Endodermal cell (in vitro differentiated cells): ENCODE measurements at regions not wholly inside any gene's neighbourhood (a gene's known extent, or its start where the extent isn't known, plus 50 kb on each side); places are given as distances from the start of the nearest gene placed in this dataset.

ENCODE experiments used
- DNase-seq: peaks from one replicate; pipeline ENCODE4 v3.0.0-alpha.2; 2017
- H3K27ac ChIP-seq: 2 replicates; pipeline ENCODE4 v1.5.1; 2013; ENCODE audit warnings: mild to moderate bottlenecking, low read depth, low read length, moderate library complexity
- H3K27me3 ChIP-seq: 2 replicates; pipeline ENCODE4 v1.6.1; 2013; ENCODE audit warnings: mild to moderate bottlenecking, low read length, moderate library complexity; ENCODE audit not compliant: insufficient read depth, control insufficient read depth, poor library complexity, severe bottlenecking
- H3K36me3 ChIP-seq: 2 replicates; pipeline ENCODE4 v1.7.0; 2013; ENCODE audit warnings: mild to moderate bottlenecking, low read length, moderate library complexity; ENCODE audit not compliant: control insufficient read depth, insufficient read depth
- H3K4me1 ChIP-seq: one replicate; pipeline ENCODE4 v1.7.0; 2013; ENCODE audit warnings: low read length; ENCODE audit not compliant: control insufficient read depth, insufficient read depth
- H3K4me3 ChIP-seq: 2 replicates; pipeline ENCODE4 v1.5.1; 2013; ENCODE audit warnings: mild to moderate bottlenecking, low read length, moderate library complexity
- H3K9ac ChIP-seq: 2 replicates; pipeline ENCODE4 v1.6.1; 2013; ENCODE audit warnings: mild to moderate bottlenecking, low read length, moderate library complexity; ENCODE audit not compliant: poor library complexity, severe bottlenecking; ENCODE audit errors: extremely low read depth
- H3K9me3 ChIP-seq: 2 replicates; pipeline ENCODE4 v1.6.1; 2013; ENCODE audit warnings: mild to moderate bottlenecking, low read length, moderate library complexity; ENCODE audit not compliant: control insufficient read depth
- H3K27ac Mint-ChIP-seq: 2 replicates; pipeline ENCODE4 v1.8.0; 2020; ENCODE audit warnings: mixed read lengths
- H3K27me3 Mint-ChIP-seq: 2 replicates; pipeline ENCODE4 v1.8.0; 2021; ENCODE audit warnings: mild to moderate bottlenecking, mixed read lengths; ENCODE audit not compliant: insufficient read depth
- H3K36me3 Mint-ChIP-seq: 2 replicates; pipeline ENCODE4 v1.8.0; 2020; ENCODE audit warnings: low read depth, mixed read lengths
- H3K4me1 Mint-ChIP-seq: 2 replicates; pipeline ENCODE4 v1.8.0; 2020; ENCODE audit warnings: mixed read lengths
- H3K4me3 Mint-ChIP-seq: 2 replicates; pipeline ENCODE4 v1.8.0; 2020; ENCODE audit warnings: mild to moderate bottlenecking, moderate library complexity, mixed read lengths
- H3K9me3 Mint-ChIP-seq: 2 replicates; pipeline ENCODE4 v1.8.0; 2020; ENCODE audit warnings: mild to moderate bottlenecking, mixed read lengths
- CTCF ChIP-seq: fragments of 200-600 bp; sonication (generic); conservative IDR thresholded peaks from 2 replicates; pipeline ENCODE4 v1.5.0; 2021; ENCODE audit warnings: antibody characterized with exemption, mild to moderate bottlenecking
- WGBS, 2 experiments: methylation state at CpG; one replicate each; pipeline versions ENCODE4 v1.1.5 to v1.1.7; 2013; ENCODE audit warnings: missing lambda C conversion rate in 2 of 2, mixed read lengths in 1 of 2; ENCODE audit not compliant: insufficient coverage in 1 of 2, insufficient read length in 1 of 2; 5-methylcytosine and 5-hydroxymethylcytosine counted together

- Histone ChIP-seq H3K9me3 (no peaks in the 10 kb centered on the region), H3K4me1 (no peaks in the 10 kb centered on the region), H3K27me3 (peaks cover 35% of the 10 kb centered on the region), H3K4me3 (no peak overlapping the region), H3K27ac (no peak overlapping the region), H3K36me3 (no peaks in the 10 kb centered on the region), H3K9ac (no peak overlapping the region)
- Mint-ChIP-seq H3K27me3 (peaks cover 30% of the 10 kb centered on the region), H3K9me3 (no peaks in the 10 kb centered on the region), H3K36me3 (no peaks in the 10 kb centered on the region), H3K27ac (no peak overlapping the region), H3K4me1 (peaks cover 21% of the 10 kb centered on the region), H3K4me3 (no peak overlapping the region)
- 95% methylated on average over 1 of the region's 1 CpG; no CpG with 5 or more reads in 1 of the 2 experiments for WGBS, 2 experiments
- TF ChIP-seq CTCF = no peak
- no peak for DNase-seq
Observed at GRCh38 chr1:200299571-200299970, 110.3 kb downstream of the ZNF281 start.

GRCh38 chr1:200298242-200298641, 111.6 kb downstream of the ZNF281 start:
- H3K9ac ChIP-seq = no peak overlapping the region
- no peak overlapping the region for H3K4me3 ChIP-seq
- WGBS, 2 experiments = 76 to 100% methylated on average over 1 of the region's 1 CpG
- Mint-ChIP-seq H3K27ac (no peak overlapping the region), H3K27me3 (peaks cover 20% of the 10 kb centered on the region), H3K4me1 (peaks cover 17% of the 10 kb centered on the region), H3K9me3 (no peaks in the 10 kb centered on the region), H3K4me3 (no peak overlapping the region), H3K36me3 (no peaks in the 10 kb centered on the region)
- no peak for DNase-seq
- TF ChIP-seq CTCF = no peak
- H3K27me3 ChIP-seq = peaks cover 31% of the 10 kb centered on the region
- H3K27ac ChIP-seq = no peak overlapping the region
- H3K9me3 ChIP-seq = no peaks in the 10 kb centered on the region
- H3K36me3 ChIP-seq = no peaks in the 10 kb centered on the region
- H3K4me1 ChIP-seq = no peaks in the 10 kb centered on the region

GRCh38 chr1:200296091-200296661, 113.7 kb downstream of the ZNF281 start:
- WGBS, 2 experiments = 48 to 50% methylated on average over 2 of the region's 2 CpGs
- Histone ChIP-seq H3K9me3 (no peaks in the 10 kb centered on the region), H3K27ac (no peak overlapping the region), H3K9ac (no peak overlapping the region), H3K4me3 (no peak overlapping the region), H3K4me1 (peaks cover 4% of the 10 kb centered on the region), H3K27me3 (peaks cover 10% of the 10 kb centered on the region), H3K36me3 (no peaks in the 10 kb centered on the region)
- peaks cover 11% of the 10 kb centered on the region for H3K27me3 Mint-ChIP-seq
- peaks cover 25% of the 10 kb centered on the region for H3K4me1 Mint-ChIP-seq
- no peaks in the 10 kb centered on the region for H3K9me3 Mint-ChIP-seq
- H3K4me3 Mint-ChIP-seq = no peak overlapping the region
- DNase-seq = no peak
- TF ChIP-seq CTCF = no peak
- no peaks in the 10 kb centered on the region for H3K36me3 Mint-ChIP-seq
- no peak overlapping the region for H3K27ac Mint-ChIP-seq
